Body of pancreas (tissue), 4 donors: ENCODE measurements at regions not wholly inside any gene's neighbourhood (a gene's known extent, or its start where the extent isn't known, plus 50 kb on each side); places are given as distances from the start of the nearest gene placed in this dataset.

Source experiments
- ATAC-seq: fragments of 150-250 bp; one replicate; pipeline ENCODE4 v1.9.1; 2016
- DNase-seq, 4 donors: peaks; one replicate each; pipeline ENCODE4 v3.0.0-alpha.2; 2019
- H3K27ac ChIP-seq, 4 donors: fragments of 200-600 bp; sonication (generic); 1 replicate in 3 of 4; 2 replicates in 1 of 4; pipeline versions ENCODE4 v1.5.1 to v1.6.1; 2016 to 2019; ENCODE audit warnings: mild to moderate bottlenecking in 1 of 4, mixed read lengths in 1 of 4, moderate library complexity in 1 of 4
- H3K27me3 ChIP-seq, 2 donors: fragments of 200-600 bp; sonication (generic); one replicate each; pipeline ENCODE4 v1.6.0; 2016; ENCODE audit warnings: mild to moderate bottlenecking in 1 of 2
- H3K36me3 ChIP-seq, 2 donors: fragments of 200-600 bp; sonication (generic); replicated peaks in 1 of 2; 2 replicates each; pipeline ENCODE4 v1.5.1; 2016; ENCODE audit warnings: low read depth in 2 of 2; ENCODE audit not compliant: insufficient read depth in 1 of 2
- H3K4me1 ChIP-seq: fragments of 200-600 bp; sonication (generic); one replicate; pipeline ENCODE4 v1.6.0; 2016
- H3K4me3 ChIP-seq, 2 donors: fragments of 200-600 bp; sonication (generic); 1 replicate in 1 of 2; 2 replicates in 1 of 2; pipeline ENCODE4 v1.5.1; 2016 to 2019
- H3K9me3 ChIP-seq, 3 donors: fragments of 200-600 bp; sonication (generic); 1 replicate in 2 of 3; 2 replicates in 1 of 3; pipeline ENCODE4 v1.5.1; 2016
- CTCF ChIP-seq, 7 experiments: fragments of 450-650 bp in 4 of 7; fragments of 200-600 bp in 3 of 7; sonication (generic) in 3 of 7; IDR thresholded peaks; one replicate each; pipeline ENCODE4 v1.5.1; 2016 to 2019; ENCODE audit warnings: antibody characterized with exemption in 7 of 7
- POLR2A ChIP-seq, 3 donors: fragments of 450-650 bp; IDR thresholded peaks; one replicate each; pipeline ENCODE4 v1.6.1; 2016; ENCODE audit warnings: antibody characterized with exemption in 3 of 3, mild to moderate bottlenecking in 2 of 3
- WGBS, 2 donors: methylation state at CpG; one replicate each; pipeline ENCODE4 v1.1.5; 2017; 5-methylcytosine and 5-hydroxymethylcytosine counted together
- intact Hi-C: fragments of 100-400 bp; cut with DNase I; formaldehyde crosslinking; loops from one replicate; pipeline ENCODE4 v1.15.1; 2023

- WGBS, 2 donors, result 93 to 94% methylated on average over 3 of the region's 3 CpGs
- intact Hi-C loops, result no loop called here
- DNase-seq (no peak), ATAC-seq (no peak)
- Histone ChIP-seq H3K4me3 (no peak overlapping the region), H3K36me3 (no peaks in the 10 kb centered on the region), H3K9me3 (no peaks in the 10 kb centered on the region), H3K27me3 (no peaks in the 10 kb centered on the region), H3K4me1 (no peaks in the 10 kb centered on the region), H3K27ac (no peak overlapping the region)
- TF ChIP-seq POLR2A (IDR thresholded peaks at IDR 0.05) (no peak), CTCF (IDR thresholded peaks at IDR 0.05) (no peak)
Observed at GRCh38 chr5:56369361-56369811, 136.3 kb upstream of the ANKRD55 start.

- 96 to 97% methylated on average over 2 of the region's 2 CpGs for WGBS, 2 donors
Observed at GRCh38 chr5:56367748-56368147, 134.6 kb upstream of the ANKRD55 start.

GRCh38 chr5:56366986-56367385 lies 133.9 kb upstream of the ANKRD55 start:
- H3K9me3 ChIP-seq, result no peaks in the 10 kb centered on the region
- H3K4me3 ChIP-seq, result no peak overlapping the region
- no peaks in the 10 kb centered on the region for H3K36me3 ChIP-seq
- no peak overlapping the region for H3K27ac ChIP-seq
- 92 to 93% methylated on average over 1 of the region's 1 CpG for WGBS, 2 donors
- TF ChIP-seq POLR2A (IDR thresholded peaks at IDR 0.05) (no peak), CTCF (IDR thresholded peaks at IDR 0.05) (no peak)
- no peaks in the 10 kb centered on the region for H3K4me1 ChIP-seq
- H3K27me3 ChIP-seq, result no peaks in the 10 kb centered on the region
- ATAC-seq (no peak), DNase-seq (no peak)
- intact Hi-C loops, result no loop called here

More at GRCh38 chr5:56367748-56368147, 134.6 kb upstream of the ANKRD55 start:
- no peak for ATAC-seq
- intact Hi-C loops, result no loop called here
- Histone ChIP-seq H3K36me3 (no peaks in the 10 kb centered on the region), H3K4me3 (no peak overlapping the region), H3K4me1 (no peaks in the 10 kb centered on the region), H3K27me3 (no peaks in the 10 kb centered on the region), H3K27ac (no peak overlapping the region), H3K9me3 (no peaks in the 10 kb centered on the region)
- no peak for DNase-seq
- TF ChIP-seq POLR2A (IDR thresholded peaks at IDR 0.05) (no peak), CTCF (IDR thresholded peaks at IDR 0.05) (no peak)

GRCh38 chr5:56361398-56361797 lies 128.3 kb upstream of the ANKRD55 start:
- H3K27ac ChIP-seq, result no peak overlapping the region
- peaks cover 36% of the 10 kb centered on the region for H3K4me1 ChIP-seq
- ATAC-seq, result no peak
- no peaks in the 10 kb centered on the region for H3K9me3 ChIP-seq
- no peaks in the 10 kb centered on the region for H3K36me3 ChIP-seq
- WGBS, 2 donors, result 86 to 91% methylated on average over 2 of the region's 2 CpGs
- no peak for DNase-seq
- intact Hi-C loops, result no loop called here
- TF ChIP-seq POLR2A (IDR thresholded peaks at IDR 0.05) (no peak), CTCF (IDR thresholded peaks at IDR 0.05) (no peak)
- no peaks in the 10 kb centered on the region for H3K27me3 ChIP-seq
- H3K4me3 ChIP-seq, result no peak overlapping the region

- Histone ChIP-seq H3K27me3 (no peaks in the 10 kb centered on the region), H3K4me1 (peaks cover 42% of the 10 kb centered on the region), H3K36me3 (no peaks in the 10 kb centered on the region), H3K4me3 (no peak overlapping the region), H3K27ac (peak overlapping the region in 2 of 4 donors; percentile 78 to 79), H3K9me3 (no peaks in the 10 kb centered on the region)
- no peak for DNase-seq
- ATAC-seq, result no peak
- no peak for TF ChIP-seq CTCF (IDR thresholded peaks at IDR 0.05)
- no peak for TF ChIP-seq POLR2A (IDR thresholded peaks at IDR 0.05)
- 77 to 81% methylated on average over 6 of the region's 6 CpGs for WGBS, 2 donors
- intact Hi-C loops, result no loop called here
Observed at GRCh38 chr5:56360816-56361215, 127.7 kb upstream of the ANKRD55 start.
